ENCODE measurements at regions not wholly inside any gene's neighbourhood (a gene's known extent, or its start where the extent isn't known, plus 50 kb on each side); places are given as distances from the start of the nearest gene placed in this dataset.
"Not testable (repeated sequence)": the region's sequence is repeated elsewhere in the genome, so short reads cannot be mapped to it uniquely, and the experiment has no call there.

DNA sequence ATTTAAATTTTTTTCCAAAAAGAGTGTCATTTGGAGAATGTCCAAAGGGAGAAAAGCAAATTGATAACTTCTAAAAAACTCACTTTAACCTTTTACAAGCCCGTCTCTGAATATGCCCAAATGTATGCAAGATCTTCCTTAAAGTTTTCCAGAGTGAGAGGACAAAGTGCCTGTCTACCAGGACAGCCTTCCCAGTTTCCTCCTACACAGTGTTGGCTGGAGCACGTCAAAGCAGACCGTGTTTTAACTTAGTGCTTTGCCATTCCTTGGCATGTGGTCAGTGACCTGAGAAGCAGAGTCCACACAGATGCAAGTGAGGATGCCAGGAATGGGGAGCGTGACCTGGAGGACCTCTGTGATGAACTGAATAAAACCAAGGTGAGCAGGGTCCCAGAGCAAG, 245.7 kb downstream of the FAM43A start:
- DNase-seq, result no peak

DNA sequence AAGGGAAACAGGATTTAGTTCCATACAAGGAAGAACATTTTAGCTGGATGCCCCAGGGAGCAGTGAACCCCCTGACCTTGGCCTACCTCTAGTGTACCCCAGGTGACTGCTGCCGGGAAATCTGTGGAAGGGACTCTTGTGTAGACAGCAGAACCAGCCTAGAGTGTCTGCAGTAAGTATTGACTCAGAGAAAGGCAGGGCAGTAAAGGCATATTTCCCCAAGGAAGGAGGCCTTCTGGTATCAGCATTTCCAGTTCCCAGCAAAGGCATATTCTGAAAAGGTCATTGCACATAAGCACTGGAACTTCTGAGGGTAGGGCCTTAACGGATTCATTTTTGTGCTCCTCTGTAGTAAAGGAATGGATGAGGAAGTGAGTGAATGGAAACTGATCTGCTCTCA, 246.2 kb downstream of the FAM43A start:
- DNase-seq, result no peak

DNA sequence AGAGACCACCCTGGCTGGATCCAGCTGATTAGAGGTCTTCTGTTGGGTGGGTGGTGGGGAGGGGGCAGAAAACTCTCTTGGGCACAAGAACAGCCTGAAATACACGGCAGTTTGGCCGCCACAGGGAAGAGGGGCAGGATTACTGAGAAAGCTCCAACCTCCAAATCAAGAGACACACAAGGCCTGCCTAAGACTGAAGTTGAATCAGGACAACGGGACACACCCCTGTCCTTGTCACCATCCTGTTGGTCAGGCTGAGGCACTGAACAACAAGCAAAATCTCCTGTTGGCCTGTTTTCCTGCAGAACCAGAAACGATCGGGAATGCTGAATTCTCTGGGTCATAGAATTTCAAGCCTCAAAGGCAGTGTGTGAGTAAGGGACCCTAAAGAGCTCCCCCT, 247.8 kb downstream of the FAM43A start:
- no peak for DNase-seq

DNA sequence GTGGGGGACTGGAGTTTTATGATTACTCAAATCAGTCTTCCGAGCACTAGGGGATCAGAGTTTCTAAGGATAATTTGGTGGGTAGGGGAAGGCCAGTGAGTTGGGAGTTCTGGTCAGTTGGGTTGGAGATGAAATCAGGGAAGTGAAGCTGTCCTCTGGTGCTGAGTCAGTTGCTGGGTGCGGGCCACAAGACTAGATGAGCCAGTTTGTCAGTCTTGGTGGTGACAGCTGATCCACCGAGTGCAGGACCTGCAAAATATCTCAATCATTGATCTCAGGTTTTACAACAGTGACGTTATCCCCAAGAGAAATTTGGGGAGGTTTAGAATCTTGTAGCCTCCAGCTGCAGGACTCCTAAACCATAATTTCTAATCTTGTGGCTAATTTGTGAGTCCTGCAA, 249.4 kb downstream of the FAM43A start:
- DNase-seq, result no peak

DNA sequence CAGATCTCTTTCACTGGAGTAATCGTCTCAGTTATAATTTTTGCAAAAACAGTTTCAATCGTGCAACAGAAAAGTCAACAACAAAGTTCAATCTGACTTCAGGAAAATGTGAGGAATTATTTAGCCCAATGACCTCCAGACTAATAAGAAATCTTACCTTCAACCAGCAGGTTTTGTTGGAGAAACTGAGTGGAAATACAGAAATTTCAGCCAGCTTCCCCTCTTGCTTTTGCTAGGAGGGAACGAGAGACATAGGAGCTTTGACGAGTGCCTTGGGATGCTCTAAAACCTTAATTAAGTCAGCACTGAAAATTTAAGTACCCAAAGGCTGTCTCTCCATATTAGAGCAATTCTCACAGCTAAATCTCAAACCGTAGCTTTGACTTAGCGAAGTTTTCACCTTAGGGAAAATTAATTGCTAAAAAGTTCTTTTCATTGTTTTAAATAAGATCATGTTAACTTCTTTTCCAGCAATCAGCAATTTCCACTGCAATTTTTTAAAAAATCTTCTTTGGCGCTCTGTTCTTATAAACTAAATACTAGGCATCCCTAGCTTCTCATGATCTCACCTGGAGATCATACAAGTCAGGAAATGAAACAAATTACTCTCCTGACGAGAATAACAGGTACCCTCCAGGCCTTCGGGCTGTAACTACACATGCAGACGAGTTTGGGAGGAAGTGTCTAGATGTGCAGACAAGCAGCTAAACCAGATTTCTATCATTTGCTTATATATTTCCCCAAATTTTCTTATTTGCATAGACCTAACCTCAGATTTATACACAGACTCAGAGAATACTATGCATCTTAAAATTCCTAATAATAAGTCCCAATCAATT, 250.2 kb downstream of the FAM43A start:
- DNase-seq, result no peak

DNA sequence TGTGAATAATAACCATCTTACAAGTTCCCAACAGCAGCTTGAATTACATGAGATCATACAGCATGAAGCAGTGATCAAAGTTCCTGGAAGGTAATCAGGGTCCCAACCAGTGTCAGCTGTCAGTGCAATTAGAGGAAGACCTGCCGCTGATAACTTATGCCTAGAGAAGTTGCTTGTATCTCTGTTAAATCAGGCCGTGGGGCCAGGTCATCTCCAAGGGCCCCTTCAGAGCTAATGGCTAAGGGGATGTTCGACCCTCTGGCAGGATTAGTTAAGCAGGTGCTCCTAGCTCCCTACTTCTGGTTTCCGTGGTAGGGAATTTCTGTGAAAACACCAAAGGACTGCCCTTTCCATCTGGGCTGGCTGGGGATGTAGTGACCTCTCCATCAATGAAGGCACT, 251.0 kb downstream of the FAM43A start:
- DNase-seq, result no peak

DNA sequence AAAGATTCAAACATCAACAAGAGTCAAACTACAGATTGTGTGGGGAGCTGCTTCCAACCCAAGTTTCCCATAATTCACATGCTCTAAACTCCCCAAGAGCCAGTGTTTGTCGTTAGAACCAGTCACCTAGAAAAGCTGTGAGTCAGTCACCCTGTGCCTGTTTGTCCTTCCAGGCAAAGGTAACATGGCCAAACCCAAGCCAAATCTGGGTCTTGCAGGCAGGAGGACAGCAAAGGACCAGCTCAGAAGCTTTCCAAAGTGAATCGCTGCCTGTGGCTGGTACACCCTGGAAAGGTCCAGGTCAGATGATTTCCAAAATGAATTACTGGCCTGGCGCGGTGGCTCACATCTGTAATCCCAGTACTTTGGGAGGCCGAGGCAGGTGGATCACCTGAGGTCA, 251.5 kb downstream of the FAM43A start:
- DNase-seq, result no peak

DNA sequence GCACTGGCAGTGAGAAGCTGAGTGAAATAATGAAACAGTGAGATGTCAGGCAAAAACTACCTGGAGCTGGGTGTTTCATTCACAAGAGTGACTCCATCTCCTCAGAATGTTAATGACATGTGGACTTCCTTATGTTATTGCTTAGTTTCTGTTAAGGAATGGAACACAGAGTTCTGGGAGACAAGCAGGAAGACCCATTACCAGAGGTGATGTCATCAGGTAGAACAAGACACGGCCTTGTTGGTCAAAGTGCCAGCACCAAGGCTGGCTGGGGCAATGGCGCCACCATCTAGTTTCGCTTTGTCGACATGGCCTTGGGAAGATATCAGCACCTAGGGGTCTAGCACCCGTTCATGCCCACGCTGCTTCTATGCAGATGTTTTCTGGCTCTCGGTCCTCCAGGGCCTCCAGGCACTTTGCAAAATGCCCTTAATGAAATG, 252.2 kb downstream of the FAM43A start:
- no peak for DNase-seq

DNA sequence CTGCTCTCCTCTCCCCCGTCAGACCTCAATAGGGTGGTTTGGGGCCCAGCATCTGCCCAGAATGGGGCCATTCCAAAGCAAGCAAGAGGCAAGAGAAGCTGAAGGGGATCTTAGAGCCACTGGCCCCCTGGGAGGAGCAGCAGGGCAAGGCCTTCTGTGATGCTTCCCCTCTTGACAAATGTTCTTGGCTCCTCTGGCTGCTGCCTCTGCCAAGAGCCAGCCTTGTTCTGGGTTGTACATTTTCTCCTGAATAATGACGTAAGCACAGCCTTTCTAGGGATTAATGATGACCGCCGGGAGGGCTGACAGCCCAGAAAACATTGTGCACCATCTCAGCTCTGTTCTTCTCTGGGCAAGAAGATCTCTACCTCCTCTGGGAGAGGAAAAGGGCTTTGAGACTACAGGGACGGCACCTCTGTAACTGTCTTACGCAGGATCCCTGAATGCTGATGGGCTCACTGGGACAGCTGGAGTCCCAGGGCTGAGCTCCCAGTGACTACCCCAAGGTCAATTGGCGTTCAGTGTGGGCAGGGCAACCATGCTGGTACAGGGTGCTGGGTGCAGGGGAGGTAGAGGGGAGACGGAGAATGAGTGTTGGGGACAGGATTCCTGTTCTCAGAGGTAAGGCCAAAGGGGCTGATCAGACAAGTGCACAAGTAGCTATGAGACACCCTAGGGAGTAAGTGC, 253.3 kb downstream of the FAM43A start:
- DNase-seq, result no peak

DNA sequence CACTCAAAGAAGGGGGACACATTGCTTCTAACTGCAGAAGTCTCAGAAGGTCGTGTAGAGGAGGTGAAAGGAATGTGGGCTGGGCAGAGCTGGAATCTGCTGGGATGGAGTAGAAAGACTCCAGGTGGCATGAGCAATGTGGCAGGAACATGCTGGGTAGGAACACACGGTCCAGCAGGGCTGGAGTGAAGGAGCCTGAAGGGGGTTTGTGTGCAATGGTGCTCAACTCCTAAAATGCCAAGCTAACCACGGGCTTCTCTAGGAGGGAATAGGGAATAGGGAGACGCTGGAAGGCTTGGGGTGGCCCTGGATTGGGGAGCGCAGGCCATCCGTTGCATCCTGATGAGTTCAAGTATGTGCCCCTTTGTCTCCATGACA, 253.8 kb downstream of the FAM43A start:
- DNase-seq, result no peak

DNA sequence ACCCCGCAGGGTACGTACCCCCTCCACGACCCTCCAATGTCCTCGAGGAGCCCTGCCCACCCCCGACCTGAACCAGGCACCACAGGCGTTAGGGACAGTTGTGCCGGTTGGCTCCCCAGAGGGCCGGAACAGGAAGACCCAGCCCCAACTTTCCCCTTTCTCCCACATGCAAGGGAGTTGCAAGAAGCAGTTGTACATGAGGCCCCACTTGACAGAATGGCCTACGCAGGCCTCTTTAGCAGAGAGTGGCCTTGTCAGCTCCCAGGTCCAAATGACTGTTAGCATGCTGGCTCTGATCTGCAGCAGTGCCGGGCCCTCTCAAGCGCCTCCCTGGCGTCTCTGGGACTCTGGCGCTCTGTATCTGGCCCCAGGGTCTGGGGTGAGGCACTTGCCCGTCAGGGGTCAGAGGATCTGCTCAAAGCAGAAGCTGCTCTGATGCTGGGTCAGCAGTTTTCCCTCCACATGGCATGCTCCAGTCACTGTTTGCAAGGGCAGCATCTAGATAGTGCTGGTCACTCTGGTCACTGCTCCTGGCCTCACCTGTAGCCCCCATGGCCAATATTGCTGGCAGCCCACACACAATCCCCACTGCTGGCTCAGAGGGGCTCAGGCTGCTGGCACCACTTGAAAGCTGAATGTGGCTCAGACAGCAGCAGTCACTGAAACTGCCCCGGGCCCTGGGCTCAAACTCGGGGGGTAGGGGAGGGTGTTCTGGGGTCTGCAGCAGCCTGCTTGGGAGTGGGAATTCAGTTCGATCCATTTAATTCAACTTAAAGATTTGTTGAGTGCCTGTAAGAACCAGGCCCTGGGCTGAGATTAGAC, 254.5 kb downstream of the FAM43A start:
- no peak for DNase-seq

DNA sequence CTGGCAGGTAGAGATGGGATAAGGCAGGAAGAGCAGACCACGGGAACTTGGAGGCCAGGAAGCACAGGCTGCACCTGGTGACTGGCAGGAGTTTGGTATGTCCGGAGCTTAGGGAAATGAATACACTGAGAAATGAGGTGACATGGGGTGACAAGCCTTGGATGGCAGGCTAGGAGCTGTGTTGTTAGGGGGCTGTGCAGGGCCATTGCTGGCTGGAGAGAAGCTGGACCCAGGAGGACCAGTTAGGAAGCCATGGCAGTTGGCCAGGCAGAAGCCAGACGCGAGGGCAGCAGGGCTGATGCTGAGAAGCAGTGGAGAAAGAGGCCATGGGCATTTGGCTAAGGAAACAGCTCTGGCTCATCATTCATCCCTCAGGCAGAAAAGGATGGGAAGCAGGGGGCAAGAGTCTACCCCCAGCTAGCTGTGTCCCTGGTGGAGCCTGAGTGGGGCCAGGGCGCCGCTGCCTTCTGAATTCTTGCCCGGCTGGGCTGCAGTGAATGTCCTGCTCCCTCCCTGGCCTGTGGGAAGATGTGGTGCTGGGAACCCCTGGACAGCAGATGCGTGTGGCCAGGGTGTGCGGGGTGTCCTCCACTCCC, 255.8 kb downstream of the FAM43A start:
- no peak for DNase-seq

DNA sequence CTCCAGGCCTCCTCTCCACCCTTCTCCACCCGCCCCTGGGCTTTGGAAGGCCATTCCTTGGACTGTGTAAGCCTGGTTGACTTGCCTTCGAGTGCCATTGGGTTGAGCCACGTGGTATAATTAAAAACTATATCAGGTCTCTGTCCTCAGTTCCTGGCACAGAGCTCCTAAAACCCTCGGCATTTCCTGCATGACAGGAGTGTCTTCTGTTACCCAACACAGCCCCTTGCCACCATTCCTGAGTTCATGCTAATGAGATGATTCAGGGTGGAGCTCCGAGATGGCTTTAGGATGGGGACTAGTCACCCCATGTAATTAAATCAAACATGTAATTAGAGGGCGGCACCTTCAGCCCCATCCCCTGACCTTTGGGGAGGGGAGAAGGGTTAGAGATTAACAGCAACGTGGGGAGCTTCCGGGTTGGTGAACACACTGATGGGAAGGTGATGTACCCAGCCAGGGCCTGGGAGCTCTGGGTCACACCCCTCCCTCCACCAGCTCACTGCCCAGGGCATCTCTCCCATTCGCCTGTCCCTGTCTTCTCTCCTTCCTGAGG, 256.4 kb downstream of the FAM43A start:
- DNase-seq, result no peak

DNA sequence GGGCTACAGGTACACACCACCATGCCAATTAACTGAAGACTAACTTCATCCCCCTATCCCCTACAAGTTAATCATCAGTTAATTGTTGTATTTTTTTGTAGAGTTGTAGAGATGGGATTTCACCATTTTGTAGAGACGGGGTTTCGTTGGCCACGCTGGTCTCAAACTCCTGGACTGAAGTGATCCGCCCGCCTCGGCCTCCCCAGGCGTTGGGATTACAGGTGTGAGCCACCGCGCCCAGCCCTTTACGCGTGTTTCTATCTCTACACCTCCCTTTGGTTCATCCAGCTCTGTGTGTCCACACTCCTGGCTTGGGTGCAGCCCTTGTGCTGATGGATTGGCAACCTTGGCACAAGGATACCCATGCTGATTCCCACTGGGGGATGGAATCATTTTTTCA, 258.8 kb downstream of the FAM43A start:
- no peak for DNase-seq

DNA sequence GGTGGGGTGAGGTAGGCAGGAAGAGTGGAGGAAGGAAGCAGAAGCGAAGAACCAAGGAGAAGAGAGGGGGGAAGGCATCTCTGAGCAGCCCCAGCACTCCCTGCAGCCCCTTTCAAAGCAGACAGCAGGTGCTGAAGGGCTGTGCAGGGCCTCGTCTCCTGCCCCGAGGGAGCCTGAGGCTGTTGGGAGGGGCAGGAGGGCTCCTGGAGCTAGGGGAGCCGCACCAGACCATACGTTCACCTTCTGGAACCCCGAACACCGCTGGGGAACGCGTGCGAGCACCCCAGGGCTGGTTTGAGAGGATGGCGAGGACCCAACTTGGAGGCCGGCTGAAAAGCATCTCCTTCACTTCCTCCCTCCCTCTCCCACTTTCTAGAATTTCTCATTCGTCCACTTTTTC, 259.8 kb downstream of the FAM43A start:
- no peak for DNase-seq

DNA sequence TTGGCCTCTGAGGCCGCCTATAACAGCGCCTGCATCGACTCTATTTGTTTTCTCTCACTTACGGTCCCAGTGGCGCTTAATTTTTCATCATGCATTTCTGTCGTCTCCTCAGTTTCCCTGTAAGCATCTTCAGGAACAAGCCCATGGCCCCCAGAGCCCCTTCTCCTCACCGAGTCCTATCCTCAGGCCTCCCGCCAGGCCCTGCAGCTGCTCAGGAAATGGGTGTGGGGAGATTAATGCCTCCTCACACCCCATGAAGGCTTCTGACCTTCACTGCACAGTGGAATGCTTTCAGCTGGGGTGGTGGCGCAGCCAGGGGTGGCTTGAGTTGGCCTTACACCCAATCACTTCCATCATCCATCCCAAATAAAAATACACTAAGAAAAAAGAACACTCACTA, 260.4 kb downstream of the FAM43A start:
- no peak for DNase-seq

DNA sequence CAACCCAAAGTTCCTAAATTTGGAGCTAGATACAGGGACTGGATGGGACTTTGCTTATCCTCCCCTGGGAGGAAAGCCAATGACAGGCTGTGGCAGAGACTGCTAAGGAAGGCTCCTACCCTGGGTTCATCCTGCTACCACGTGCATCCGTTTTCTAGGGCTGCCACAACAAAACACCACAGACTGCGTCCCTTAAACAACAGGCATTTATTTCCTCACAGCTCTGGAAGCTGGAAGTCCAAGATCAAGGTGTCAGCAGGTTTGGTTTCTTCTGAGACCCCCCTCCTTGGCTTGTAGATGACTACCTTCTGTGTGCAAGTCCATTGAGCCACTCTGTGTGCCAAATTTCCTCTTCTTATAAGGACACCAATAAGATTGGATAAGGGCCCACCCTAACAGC, 263.9 kb downstream of the FAM43A start:
- DNase-seq, result no peak

DNA sequence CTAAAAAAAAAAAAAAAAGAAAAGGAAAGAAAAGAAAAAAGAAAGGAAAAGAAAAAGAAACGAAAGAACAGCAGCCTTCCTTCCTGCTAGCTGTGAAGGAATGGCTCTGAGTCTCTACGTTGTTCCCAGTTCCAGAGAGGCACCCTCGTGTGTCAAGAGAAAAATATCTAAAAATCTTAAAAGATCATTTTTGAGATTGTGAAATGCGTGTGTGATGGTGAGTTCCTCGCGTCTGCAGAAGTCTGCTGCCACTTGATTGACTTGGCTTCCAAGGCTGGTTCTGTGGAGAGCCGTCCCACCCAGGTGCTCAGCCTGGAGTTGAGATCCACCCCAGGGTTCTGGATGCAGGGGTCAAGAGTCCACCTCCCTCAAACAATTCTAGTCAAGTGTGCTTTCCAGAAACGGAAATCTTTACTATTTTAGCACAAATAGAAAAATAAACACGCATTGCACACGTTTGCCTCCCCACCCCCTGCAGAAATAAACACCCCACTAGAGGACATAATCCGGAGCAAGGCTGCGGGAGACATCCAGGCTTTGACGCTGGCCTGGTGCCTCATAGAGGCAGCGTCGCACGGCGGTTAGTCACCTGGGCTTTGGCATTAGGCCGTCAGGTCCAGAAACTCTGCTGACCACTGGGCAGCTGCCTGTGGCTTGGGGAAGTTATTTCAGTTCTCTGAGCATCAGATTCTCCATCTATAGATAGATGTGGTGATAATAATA, 265.4 kb downstream of the FAM43A start:
- DNase-seq, result no peak

DNA sequence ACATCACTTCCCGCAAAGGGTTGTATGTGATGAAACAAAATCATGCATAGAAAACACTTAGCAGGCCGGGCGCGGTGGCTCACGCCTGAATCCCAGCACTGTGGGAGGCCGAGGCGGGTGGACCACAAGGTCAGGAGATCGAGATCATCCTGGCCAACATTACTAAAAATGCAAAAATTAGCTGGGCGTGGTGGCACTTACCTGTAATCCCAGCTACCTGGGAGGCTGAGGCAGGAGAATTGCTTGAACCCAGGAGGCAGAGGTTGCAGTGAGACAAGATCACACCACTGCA, 265.9 kb downstream of the FAM43A start:
- not testable (repeated sequence) for DNase-seq

DNA sequence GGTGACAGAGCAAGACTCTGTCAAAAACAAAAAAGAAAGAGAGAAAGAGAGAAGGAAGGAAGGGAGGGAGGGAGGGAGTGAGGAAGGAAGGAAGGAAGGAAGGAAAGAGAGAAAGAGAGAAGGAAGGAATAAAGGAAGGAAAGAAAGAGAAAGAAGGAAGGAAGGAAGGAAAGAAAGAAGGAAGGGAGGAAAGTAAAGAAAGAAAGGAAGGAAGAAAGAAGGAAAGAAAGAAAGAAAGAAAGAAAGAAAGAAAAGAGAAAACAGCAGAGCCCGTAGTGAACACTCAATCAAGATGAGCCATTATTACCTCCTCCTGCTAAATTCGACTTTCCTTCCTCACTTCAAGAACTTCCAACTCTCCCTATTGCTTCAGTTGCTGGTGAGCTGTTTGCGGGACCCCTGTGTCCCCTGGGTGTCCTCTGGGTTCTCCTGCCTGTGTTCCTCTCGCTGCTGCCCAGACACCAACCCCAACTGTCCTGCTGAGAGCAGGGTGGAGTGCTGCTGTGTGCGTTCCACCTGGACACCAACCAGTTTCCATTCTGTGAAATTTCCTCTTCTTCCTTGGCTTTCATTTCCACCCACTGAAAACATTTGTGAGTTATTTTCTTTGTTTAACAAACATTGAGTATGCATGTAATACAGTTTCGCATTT, 266.4 kb downstream of the FAM43A start:
- DNase-seq, result no peak

DNA sequence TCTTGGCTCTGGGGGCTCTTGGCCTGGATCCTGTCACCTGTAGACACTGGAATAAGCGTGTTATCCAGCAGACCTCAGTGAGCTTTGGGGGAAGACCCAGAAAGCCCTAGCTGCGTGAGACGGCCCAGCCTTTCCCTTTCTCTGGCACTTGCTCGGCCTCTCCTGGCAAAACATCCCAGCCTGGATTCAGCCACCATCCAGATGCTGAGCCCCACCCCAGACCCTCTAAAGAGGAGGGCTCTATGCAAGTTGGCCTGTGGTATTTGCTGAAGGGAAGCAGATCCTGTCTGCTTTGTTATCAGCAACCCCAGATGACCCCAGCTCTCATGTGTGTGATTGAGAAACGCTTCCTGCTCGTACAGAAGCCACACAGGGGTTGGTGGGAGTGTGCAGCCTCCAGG, 267.2 kb downstream of the FAM43A start:
- DNase-seq, result no peak

DNA sequence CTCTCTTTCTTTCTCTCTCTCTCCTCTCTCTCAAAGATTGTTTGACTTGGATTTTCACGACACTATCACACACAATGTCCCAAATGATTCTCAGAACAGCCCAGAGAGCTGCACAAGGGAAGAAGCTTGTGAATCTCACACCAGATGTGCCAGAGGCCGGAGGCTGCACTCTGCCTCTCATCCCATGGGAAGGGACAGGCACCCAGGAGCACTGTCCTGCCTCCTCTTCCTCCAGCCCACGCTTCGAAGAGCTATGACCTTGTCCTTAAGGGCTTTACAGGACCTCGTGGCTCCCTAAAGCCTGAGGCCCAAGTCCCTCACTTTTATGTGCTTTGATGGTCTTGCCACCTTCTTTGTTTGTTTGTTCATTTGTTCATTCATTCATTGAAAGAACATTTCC, 267.6 kb downstream of the FAM43A start:
- no peak for DNase-seq
